Vagina (tissue), 2 donors: ENCODE measurements at regions not wholly inside any gene's neighbourhood (a gene's known extent, or its start where the extent isn't known, plus 50 kb on each side); places are given as distances from the start of the nearest gene placed in this dataset.

ENCODE experiments used
- CTCF ChIP-seq, 3 experiments: fragments of 450-650 bp in 2 of 3; fragments of 200-600 bp in 1 of 3; sonication (generic) in 1 of 3; IDR thresholded peaks; one replicate each; pipeline ENCODE4 v1.5.1; 2017 to 2019; ENCODE audit warnings: antibody characterized with exemption in 3 of 3, mild to moderate bottlenecking in 2 of 3, moderate library complexity in 2 of 3
- POLR2A ChIP-seq, 2 donors: fragments of 450-650 bp; IDR thresholded peaks; one replicate each; pipeline ENCODE4 v1.6.1; 2017; ENCODE audit warnings: antibody characterized with exemption in 2 of 2, mild to moderate bottlenecking in 2 of 2, moderate library complexity in 2 of 2
- POLR2AphosphoS5 ChIP-seq, 2 donors: sonication (generic); formaldehyde crosslinking; IDR thresholded peaks; one replicate each; pipeline ENCODE4 v1.9.0; 2017; ENCODE audit warnings: antibody characterized with exemption in 2 of 2, mild to moderate bottlenecking in 2 of 2, low read depth in 1 of 2; ENCODE audit not compliant: insufficient read depth in 1 of 2

GRCh38 chr17:73936908-73937627 is 266.4 kb upstream of the RPL38 start:
- TF ChIP-seq CTCF (IDR thresholded peaks at IDR 0.05) (no peak), POLR2A (IDR thresholded peaks at IDR 0.05) (no peak), POLR2AphosphoS5 (IDR thresholded peaks at IDR 0.05; ENCODE audit: insufficient read depth in 1 of 2, low read depth in 1 of 2) (no peak)
